SIG-M5 treated with dmso at 0.1 percent for 504 hours (cell line): ENCODE measurements at regions not wholly inside any gene's neighbourhood (a gene's known extent, or its start where the extent isn't known, plus 50 kb on each side); places are given as distances from the start of the nearest gene placed in this dataset.

ENCODE experiments used
- DNase-seq: peaks from one replicate; lab custom pipeline; 2025; ENCODE audit not compliant: unreplicated experiment; lab: John Stamatoyannopoulos, UW

GRCh38 chr5:72558046-72558336, 50.8 kb upstream of the ZNF366 start:
- DNase-seq: no peak

GRCh38 chr5:72557167-72558045, 50.2 kb upstream of the ZNF366 start:
- DNase-seq: no peak
